HAP-1 (cell line): ENCODE measurements at regions not wholly inside any gene's neighbourhood (a gene's known extent, or its start where the extent isn't known, plus 50 kb on each side); places are given as distances from the start of the nearest gene placed in this dataset.

ENCODE experiments used
- DNase-seq, 2 experiments: peaks; one replicate each; pipeline ENCODE4 v3.0.0-alpha.2; 2016 to 2020; ENCODE audit warnings: low spot score in 2 of 2
- H3K27me3 ChIP-seq: fragments of 250-450 bp; sonication (Bioruptor Pico); 2 replicates; pipeline ENCODE4 v1.5.1; 2020; ENCODE audit warnings: low read depth, mild to moderate bottlenecking, moderate library complexity
- H3K36me3 ChIP-seq: fragments of 250-450 bp; sonication (Bioruptor Pico); replicated peaks from 2 replicates; pipeline ENCODE4 v1.5.1; 2020; ENCODE audit warnings: mild to moderate bottlenecking
- H3K4me1 ChIP-seq: fragments of 250-450 bp; sonication (Bioruptor Pico); 2 replicates; pipeline ENCODE4 v1.5.1; 2020; ENCODE audit warnings: mild to moderate bottlenecking
- H3K4me3 ChIP-seq: fragments of 250-450 bp; sonication (Bioruptor Pico); 2 replicates; pipeline ENCODE4 v1.5.1; 2020; ENCODE audit warnings: mild to moderate bottlenecking, moderate library complexity
- H3K9me3 ChIP-seq: fragments of 250-450 bp; sonication (Bioruptor Pico); 2 replicates; pipeline ENCODE4 v1.5.1; 2020; ENCODE audit warnings: mild to moderate bottlenecking, moderate library complexity
- in situ Hi-C: fragments of 300-500 bp; cut with MboI; formaldehyde crosslinking; loops from 3 replicates; pipeline ENCODE4 v1.14.3; 2020; ENCODE audit warnings: low sequenced_read_pairs, inconsistent platforms, mixed read lengths

- in situ Hi-C loops, result no loop called here
- H3K36me3 ChIP-seq, result no peaks in the 10 kb centered on the region
- no peaks in the 10 kb centered on the region for H3K27me3 ChIP-seq
- DNase-seq, result no peak
- H3K4me1 ChIP-seq, result peaks cover 3% of the 10 kb centered on the region; the same call in 1 of the 2 replicates
- H3K9me3 ChIP-seq, result no peaks in the 10 kb centered on the region
- H3K4me3 ChIP-seq, result no peak overlapping the region
Measured at GRCh38 chr13:59570204-59570603, 593.5 kb downstream of the DIAPH3 start.

- Histone ChIP-seq H3K4me1 (peaks cover 30% of the 10 kb centered on the region), H3K36me3 (no peaks in the 10 kb centered on the region), H3K27me3 (no peaks in the 10 kb centered on the region), H3K4me3 (no peak overlapping the region), H3K9me3 (no peaks in the 10 kb centered on the region)
- no peak for DNase-seq
- in situ Hi-C loops, result no loop called here
Measured at GRCh38 chr13:59584101-59584500, 579.6 kb downstream of the DIAPH3 start.

GRCh38 chr13:59584761-59585670, 578.7 kb downstream of the DIAPH3 start:
- Histone ChIP-seq H3K4me3 (no peak overlapping the region), H3K36me3 (no peaks in the 10 kb centered on the region), H3K4me1 (peaks cover 38% of the 10 kb centered on the region), H3K9me3 (no peaks in the 10 kb centered on the region), H3K27me3 (no peaks in the 10 kb centered on the region)
- in situ Hi-C loops, result no loop called here
- no peak for DNase-seq

DNA sequence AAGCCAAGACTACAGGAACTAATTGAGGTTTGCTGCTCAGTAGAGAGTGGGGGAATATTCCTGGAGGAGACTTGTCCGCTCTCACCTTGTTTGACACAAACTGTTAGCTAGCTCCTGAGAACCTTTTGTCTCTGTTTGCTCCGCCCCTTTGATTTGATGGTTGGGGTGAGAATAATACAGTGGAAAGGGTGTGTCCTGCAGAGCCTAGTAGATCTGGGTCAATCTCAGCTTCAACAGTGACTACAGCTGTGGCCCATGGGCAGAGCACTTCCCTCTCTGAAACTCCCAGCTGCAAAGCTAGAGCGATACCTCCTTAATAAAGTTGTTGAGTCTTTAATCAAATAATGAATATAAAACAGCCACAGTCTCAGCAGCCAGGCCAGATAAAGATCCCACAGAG, 576.7 kb downstream of the DIAPH3 start:
- H3K4me1 ChIP-seq, result peaks cover 39% of the 10 kb centered on the region
- no peaks in the 10 kb centered on the region for H3K36me3 ChIP-seq
- no peak overlapping the region for H3K4me3 ChIP-seq
- H3K27me3 ChIP-seq, result no peaks in the 10 kb centered on the region
- DNase-seq, result peak in 1 of 2 experiments; percentile 36
- H3K9me3 ChIP-seq, result no peaks in the 10 kb centered on the region
- in situ Hi-C loops, result no loop called here

GRCh38 chr13:59587971-59588716, 575.6 kb downstream of the DIAPH3 start:
- peak; percentile 16 to 97 for DNase-seq
- no peak overlapping the region for H3K4me3 ChIP-seq
- in situ Hi-C loops, result no loop called here
- no peaks in the 10 kb centered on the region for H3K27me3 ChIP-seq
- H3K9me3 ChIP-seq, result no peaks in the 10 kb centered on the region
- H3K4me1 ChIP-seq, result peaks cover 39% of the 10 kb centered on the region
- no peaks in the 10 kb centered on the region for H3K36me3 ChIP-seq

DNA sequence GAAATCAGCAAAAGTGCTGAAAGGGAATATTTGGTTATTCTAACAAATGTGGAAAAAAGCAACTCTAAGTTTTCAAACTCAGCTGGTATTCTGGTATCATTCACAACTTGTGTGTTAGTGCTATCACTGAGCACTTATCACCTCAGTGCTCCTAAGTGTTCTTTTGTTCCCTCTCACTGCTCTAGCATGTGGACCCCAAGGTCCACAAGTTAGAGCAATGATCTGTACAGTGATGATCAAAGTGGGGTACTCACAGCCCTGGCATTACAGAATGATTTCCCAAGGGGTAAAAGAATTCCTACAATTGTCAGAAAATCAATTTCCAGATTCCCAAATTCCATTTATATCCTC, 575.0 kb downstream of the DIAPH3 start:
- in situ Hi-C loops, result no loop called here
- peaks cover 39% of the 10 kb centered on the region for H3K4me1 ChIP-seq

GRCh38 chr13:59601993-59602392, 561.7 kb downstream of the DIAPH3 start:
- DNase-seq, result peak in 1 of 2 experiments; percentile 13
- Histone ChIP-seq H3K4me1 (no peaks in the 10 kb centered on the region), H3K36me3 (no peaks in the 10 kb centered on the region), H3K9me3 (no peaks in the 10 kb centered on the region), H3K27me3 (no peaks in the 10 kb centered on the region), H3K4me3 (no peak overlapping the region)
- in situ Hi-C loops, result no loop called here

More for the DNA sequence above, 575.0 kb downstream of the DIAPH3 start:
- no peaks in the 10 kb centered on the region for H3K36me3 ChIP-seq
- H3K9me3 ChIP-seq, result no peaks in the 10 kb centered on the region
- H3K27me3 ChIP-seq, result no peaks in the 10 kb centered on the region
- H3K4me3 ChIP-seq, result no peak overlapping the region
- DNase-seq, result no peak

- H3K4me3 ChIP-seq, result no peak overlapping the region
- H3K27me3 ChIP-seq, result no peaks in the 10 kb centered on the region
- H3K9me3 ChIP-seq, result no peaks in the 10 kb centered on the region
- DNase-seq, result no peak
- in situ Hi-C loops, result no loop called here
- H3K4me1 ChIP-seq, result no peaks in the 10 kb centered on the region
- no peaks in the 10 kb centered on the region for H3K36me3 ChIP-seq
Measured at GRCh38 chr13:59603646-59604045, 560.1 kb downstream of the DIAPH3 start.

GRCh38 chr13:59607172-59607571, 556.6 kb downstream of the DIAPH3 start:
- Histone ChIP-seq H3K4me1 (peaks cover 7% of the 10 kb centered on the region), H3K36me3 (no peaks in the 10 kb centered on the region), H3K9me3 (no peaks in the 10 kb centered on the region), H3K27me3 (no peaks in the 10 kb centered on the region), H3K4me3 (no peak overlapping the region)
- in situ Hi-C loops, result no loop called here
- no peak for DNase-seq

- in situ Hi-C loops, result no loop called here
- DNase-seq, result no peak
- H3K4me3 ChIP-seq, result no peak overlapping the region
Measured at GRCh38 chr13:59607780-59608233, 555.9 kb downstream of the DIAPH3 start.

GRCh38 chr13:59609421-59609820, 554.3 kb downstream of the DIAPH3 start:
- H3K27me3 ChIP-seq, result no peaks in the 10 kb centered on the region
- no peak overlapping the region for H3K4me3 ChIP-seq
- peaks cover 7% of the 10 kb centered on the region for H3K4me1 ChIP-seq
- no peaks in the 10 kb centered on the region for H3K36me3 ChIP-seq
- H3K9me3 ChIP-seq, result no peaks in the 10 kb centered on the region
- in situ Hi-C loops, result no loop called here
- DNase-seq, result no peak

More at GRCh38 chr13:59607780-59608233, 555.9 kb downstream of the DIAPH3 start:
- H3K36me3 ChIP-seq, result no peaks in the 10 kb centered on the region
- no peaks in the 10 kb centered on the region for H3K9me3 ChIP-seq
- no peaks in the 10 kb centered on the region for H3K27me3 ChIP-seq
- peaks cover 7% of the 10 kb centered on the region for H3K4me1 ChIP-seq
